Mesenteric fat pad (tissue), 1 donor: ENCODE measurements at regions not wholly inside any gene's neighbourhood (a gene's known extent, or its start where the extent isn't known, plus 50 kb on each side); places are given as distances from the start of the nearest gene placed in this dataset.

ENCODE experiments used
- DNase-seq: peaks from one replicate; pipeline ENCODE4 v3.0.0-alpha.2; 2020; ENCODE audit warnings: low spot score
- donor health status: DM: yes; HTN: yes; CAD: no.

GRCh38 chr16:9449597-9449996 lies 358.2 kb downstream of the HAPSTR1 start:
- DNase-seq = no peak

- DNase-seq = no peak
Observed at GRCh38 chr16:9457215-9457614, 365.8 kb downstream of the HAPSTR1 start.

- DNase-seq = no peak
Observed at GRCh38 chr16:9458816-9459215, 367.4 kb downstream of the HAPSTR1 start.

- no peak for DNase-seq
Observed at GRCh38 chr16:9462984-9463383, 371.5 kb downstream of the HAPSTR1 start.

GRCh38 chr16:9463461-9463860 lies 372.0 kb downstream of the HAPSTR1 start:
- DNase-seq = no peak

- no peak for DNase-seq
Observed at GRCh38 chr16:9465161-9465560, 373.7 kb downstream of the HAPSTR1 start.

GRCh38 chr16:9469512-9469911 lies 378.1 kb downstream of the HAPSTR1 start:
- no peak for DNase-seq

GRCh38 chr16:9476744-9477143 lies 385.3 kb downstream of the HAPSTR1 start:
- no peak for DNase-seq

- no peak for DNase-seq
Observed at GRCh38 chr16:9479008-9479407, 387.6 kb downstream of the HAPSTR1 start.

GRCh38 chr16:9480503-9480902 lies 389.1 kb downstream of the HAPSTR1 start:
- DNase-seq = no peak

- no peak for DNase-seq
Observed at GRCh38 chr16:9481747-9482730, 390.6 kb downstream of the HAPSTR1 start.

- no peak for DNase-seq
Observed at GRCh38 chr16:9484426-9484825, 393.0 kb downstream of the HAPSTR1 start.

- no peak for DNase-seq
Observed at GRCh38 chr16:9484881-9485280, 393.4 kb downstream of the HAPSTR1 start.

GRCh38 chr16:9489835-9490467 lies 398.5 kb downstream of the HAPSTR1 start:
- no peak for DNase-seq

- DNase-seq = no peak
Observed at GRCh38 chr16:9495824-9496223, 404.4 kb downstream of the HAPSTR1 start.

- no peak for DNase-seq
Observed at GRCh38 chr16:9497750-9498149, 406.3 kb downstream of the HAPSTR1 start.

GRCh38 chr16:9499941-9500593 lies 408.6 kb downstream of the HAPSTR1 start:
- DNase-seq = no peak

- no peak for DNase-seq
Observed at GRCh38 chr16:9500872-9501271, 409.4 kb downstream of the HAPSTR1 start.

- no peak for DNase-seq
Observed at GRCh38 chr16:9503251-9503984, 412.0 kb downstream of the HAPSTR1 start.

- no peak for DNase-seq
Observed at GRCh38 chr16:9508328-9508936, 417.0 kb downstream of the HAPSTR1 start.

- DNase-seq = no peak
Observed at GRCh38 chr16:9509663-9510062, 418.2 kb downstream of the HAPSTR1 start.
